ENCODE measurements at regions not wholly inside any gene's neighbourhood (a gene's known extent, or its start where the extent isn't known, plus 50 kb on each side); places are given as distances from the start of the nearest gene placed in this dataset.

DNA sequence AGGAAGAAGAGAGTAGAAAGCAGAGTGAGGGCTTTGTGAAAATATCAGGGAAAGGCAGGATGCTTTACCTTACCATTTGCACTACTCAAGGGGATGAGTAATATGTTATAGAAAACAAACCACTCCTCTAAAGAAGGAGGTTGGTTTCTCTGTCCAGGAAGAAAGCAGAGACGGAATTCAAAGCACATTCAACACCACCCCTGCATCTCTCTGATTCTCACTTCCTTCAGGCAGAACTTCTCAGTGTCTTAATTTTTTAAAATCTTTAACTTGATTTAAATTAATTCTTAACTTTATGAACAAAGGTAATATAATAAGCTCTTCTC is 82.4 kb downstream of the NR2F2 start:
- TF ChIP-seq, protein P1, sequence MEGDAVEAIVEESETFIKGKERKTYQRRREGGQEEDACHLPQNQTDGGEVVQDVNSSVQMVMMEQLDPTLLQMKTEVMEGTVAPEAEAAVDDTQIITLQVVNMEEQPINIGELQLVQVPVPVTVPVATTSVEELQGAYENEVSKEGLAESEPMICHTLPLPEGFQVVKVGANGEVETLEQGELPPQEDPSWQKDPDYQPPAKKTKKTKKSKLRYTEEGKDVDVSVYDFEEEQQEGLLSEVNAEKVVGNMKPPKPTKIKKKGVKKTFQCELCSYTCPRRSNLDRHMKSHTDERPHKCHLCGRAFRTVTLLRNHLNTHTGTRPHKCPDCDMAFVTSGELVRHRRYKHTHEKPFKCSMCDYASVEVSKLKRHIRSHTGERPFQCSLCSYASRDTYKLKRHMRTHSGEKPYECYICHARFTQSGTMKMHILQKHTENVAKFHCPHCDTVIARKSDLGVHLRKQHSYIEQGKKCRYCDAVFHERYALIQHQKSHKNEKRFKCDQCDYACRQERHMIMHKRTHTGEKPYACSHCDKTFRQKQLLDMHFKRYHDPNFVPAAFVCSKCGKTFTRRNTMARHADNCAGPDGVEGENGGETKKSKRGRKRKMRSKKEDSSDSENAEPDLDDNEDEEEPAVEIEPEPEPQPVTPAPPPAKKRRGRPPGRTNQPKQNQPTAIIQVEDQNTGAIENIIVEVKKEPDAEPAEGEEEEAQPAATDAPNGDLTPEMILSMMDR (IDR thresholded peaks at IDR 0.05; ENCODE audit: borderline replicate concordance, control extremely low read depth, extremely low read depth, insufficient read depth, missing control alignments), result no peak
- DNase-seq (ENCODE audit: low spot score), result no peak
- in situ Hi-C loops (cut with MboI; ENCODE audit: low sequenced_read_pairs, unreplicated experiment), result no loop called here

DNA sequence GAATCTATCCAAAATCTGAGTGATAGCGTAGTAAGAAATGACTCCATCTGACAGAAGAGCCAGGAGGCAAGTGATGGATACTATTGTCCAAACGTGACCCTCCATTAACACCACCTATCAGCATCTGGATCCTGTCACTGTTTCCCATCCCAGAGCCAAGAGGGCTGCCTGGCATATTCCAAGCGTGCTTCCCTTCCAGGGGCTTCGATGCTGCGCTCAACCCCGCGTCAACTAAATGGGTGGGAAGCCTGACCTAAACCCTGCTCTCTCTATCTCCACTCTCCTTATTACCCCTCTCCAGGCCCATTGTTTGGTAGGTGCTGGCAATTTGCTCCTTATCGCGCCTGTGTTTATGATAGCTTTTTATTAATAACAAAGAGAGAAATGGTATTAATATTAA is 83.2 kb downstream of the NR2F2 start:
- in situ Hi-C loops (cut with MboI; ENCODE audit: low sequenced_read_pairs, unreplicated experiment), result no loop called here
- TF ChIP-seq, protein P1 (IDR thresholded peaks at IDR 0.05; ENCODE audit: borderline replicate concordance, control extremely low read depth, extremely low read depth, insufficient read depth, missing control alignments), result no peak
- DNase-seq (ENCODE audit: low spot score), result no peak

DNA sequence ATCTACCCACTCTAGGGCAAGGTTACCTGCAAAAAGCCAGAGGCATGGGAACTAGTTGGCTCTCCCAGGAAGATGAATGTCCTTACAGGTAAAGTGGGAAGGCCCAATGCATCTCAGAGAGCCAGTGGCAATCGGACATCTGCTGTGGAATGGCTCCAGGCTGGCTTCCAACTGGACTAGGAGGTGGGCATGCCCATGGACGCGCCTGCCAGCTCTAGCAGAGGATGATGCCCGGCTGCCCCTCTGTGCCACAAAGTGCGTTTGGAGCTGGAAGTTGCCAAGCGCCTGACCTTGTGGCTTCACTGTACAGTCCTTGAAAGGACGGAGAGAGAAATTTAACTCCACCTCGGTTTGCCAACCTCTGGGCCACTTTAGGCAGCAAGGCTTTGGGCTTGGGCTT is 84.4 kb downstream of the NR2F2 start:
- DNase-seq (ENCODE audit: low spot score), result no peak
- in situ Hi-C loops (cut with MboI; ENCODE audit: low sequenced_read_pairs, unreplicated experiment), result no loop called here
- TF ChIP-seq, protein P1 (IDR thresholded peaks at IDR 0.05; ENCODE audit: borderline replicate concordance, control extremely low read depth, extremely low read depth, insufficient read depth, missing control alignments), result no peak

DNA sequence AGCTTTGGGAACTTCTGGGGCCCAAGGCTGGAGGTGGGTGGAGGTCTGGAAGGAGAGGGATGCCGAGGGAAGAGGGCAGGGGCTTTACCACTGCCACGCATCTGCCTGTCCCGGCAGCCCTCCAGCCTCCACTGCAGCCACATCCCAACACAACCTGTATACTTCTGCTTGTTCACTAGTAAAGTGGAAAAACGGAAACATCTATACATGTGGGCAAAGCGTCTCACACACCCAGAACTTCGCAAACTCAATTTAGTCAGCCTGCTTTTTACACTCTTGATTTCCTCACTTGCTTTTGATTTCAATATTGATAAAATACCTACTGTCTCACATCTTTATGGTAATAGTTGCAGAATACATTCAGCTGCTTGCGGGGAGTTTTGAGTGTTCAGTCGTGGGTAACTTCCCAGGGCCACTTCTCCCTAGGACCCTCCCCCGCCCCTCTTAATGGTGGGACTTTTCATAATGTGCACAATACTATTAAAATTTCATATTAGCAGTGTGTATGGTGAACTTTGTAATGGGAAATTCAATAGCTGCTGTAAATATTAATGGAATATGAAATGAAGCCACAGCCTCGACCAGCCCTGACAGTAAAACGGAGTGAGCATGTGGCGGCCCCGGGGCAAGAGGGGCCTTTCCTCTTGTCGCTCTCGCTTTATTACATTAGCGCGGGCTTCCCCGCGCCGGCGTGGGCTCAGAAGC is 85.2 kb downstream of the NR2F2 start:
- in situ Hi-C loops (cut with MboI; ENCODE audit: low sequenced_read_pairs, unreplicated experiment), result no loop called here
- TF ChIP-seq, protein P1 (IDR thresholded peaks at IDR 0.05; ENCODE audit: borderline replicate concordance, control extremely low read depth, extremely low read depth, insufficient read depth, missing control alignments), result no peak
- DNase-seq (ENCODE audit: low spot score), result no peak

DNA sequence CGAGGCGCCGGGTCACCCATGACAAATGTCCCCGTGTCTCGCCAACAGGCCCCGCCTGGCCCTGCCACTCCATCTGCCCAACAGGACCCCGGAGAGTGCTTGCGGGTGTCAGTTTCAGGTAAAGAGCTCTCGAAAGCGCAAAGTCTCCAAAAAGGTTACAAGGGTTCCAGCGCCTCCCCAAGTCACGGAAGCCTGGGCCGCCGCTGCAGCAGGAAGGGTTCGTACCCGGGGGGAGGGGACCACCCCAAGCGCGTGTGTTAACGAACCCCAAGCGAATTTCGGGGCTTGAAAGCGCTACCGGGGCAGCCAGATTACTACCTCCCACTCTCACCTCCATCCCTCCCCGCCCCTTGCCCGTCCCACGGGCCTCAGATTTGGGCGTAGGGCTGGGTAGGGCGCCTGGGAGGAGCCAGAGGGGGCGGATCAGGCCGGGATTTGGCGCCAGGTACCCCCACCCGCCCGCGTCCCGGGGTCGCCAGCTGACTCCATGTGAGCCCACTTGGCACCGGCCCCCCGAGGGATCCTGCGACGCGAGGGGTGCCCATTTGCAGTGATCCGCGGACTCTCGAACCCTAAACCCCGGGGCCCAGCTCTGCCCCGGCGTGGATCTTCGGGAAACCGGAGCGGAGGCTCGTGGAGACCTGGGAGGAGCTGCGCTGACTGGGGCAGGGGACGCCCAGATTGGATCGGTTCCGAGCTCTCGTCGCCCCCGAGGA is 85.9 kb downstream of the NR2F2 start:
- TF ChIP-seq, protein P1 (IDR thresholded peaks at IDR 0.05; ENCODE audit: borderline replicate concordance, control extremely low read depth, extremely low read depth, insufficient read depth, missing control alignments), result no peak
- DNase-seq (ENCODE audit: low spot score), result no peak
- in situ Hi-C loops (cut with MboI; ENCODE audit: low sequenced_read_pairs, unreplicated experiment), result no loop called here

DNA sequence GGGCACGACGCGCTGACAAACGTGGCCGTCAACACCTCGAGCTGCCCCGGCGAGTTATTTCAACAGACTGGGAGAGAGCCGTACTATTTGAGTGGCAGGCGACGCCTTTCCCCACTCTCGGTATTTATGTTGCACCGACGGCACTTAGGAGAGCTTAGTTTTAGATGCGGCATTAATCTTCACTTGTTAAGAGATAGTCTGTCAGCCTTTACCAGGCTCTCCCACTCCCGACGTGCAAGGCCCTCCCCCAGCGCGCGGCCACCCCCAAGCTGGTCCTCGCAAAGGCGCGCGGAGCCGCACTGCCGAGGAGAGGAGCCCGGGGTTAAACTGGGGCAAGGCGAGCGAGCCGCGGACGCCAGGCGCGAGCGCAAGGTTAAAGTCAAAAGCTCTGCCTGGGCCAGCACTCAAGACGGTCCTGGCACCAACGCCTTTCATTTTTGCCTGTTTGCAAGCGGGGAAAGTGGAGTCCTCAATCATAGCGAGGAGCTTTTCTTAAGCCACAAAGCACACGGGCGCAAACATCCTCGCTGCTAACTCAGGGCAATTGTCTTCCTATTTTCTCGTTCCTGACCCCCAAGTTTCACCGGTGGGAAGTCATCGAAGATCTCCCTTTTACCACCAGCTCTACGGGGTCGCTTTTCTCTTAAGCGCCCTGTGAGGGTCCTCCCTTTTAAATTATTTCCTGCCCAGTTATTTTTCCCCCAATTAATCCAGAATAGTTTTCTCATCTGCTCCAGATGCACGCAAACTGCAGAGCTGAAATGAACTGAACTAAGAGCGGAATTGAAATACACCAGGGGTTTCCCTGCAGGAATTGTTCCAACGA is 86.6 kb downstream of the NR2F2 start:
- no peak for DNase-seq (ENCODE audit: low spot score)
- in situ Hi-C loops (cut with MboI; ENCODE audit: low sequenced_read_pairs, unreplicated experiment), result no loop called here
- TF ChIP-seq, protein P1 (IDR thresholded peaks at IDR 0.05; ENCODE audit: borderline replicate concordance, control extremely low read depth, extremely low read depth, insufficient read depth, missing control alignments), result no peak

Measured in GM13976 (cell line).